Liver (tissue), 7 donors: ENCODE measurements at regions not wholly inside any gene's neighbourhood (a gene's known extent, or its start where the extent isn't known, plus 50 kb on each side); places are given as distances from the start of the nearest gene placed in this dataset.
A peak's percentile ranks its signal among the peaks of the same experiment; 100 is the strongest.

Experiments used
- DNase-seq: peaks from one replicate; pipeline ENCODE4 v3.0.0-alpha.2; 2017; ENCODE audit warnings: low spot score
- H3K27ac ChIP-seq, 2 donors: one replicate each; pipeline ENCODE4 v1.7.0; 2013; ENCODE audit warnings: inconsistent platforms in 2 of 2, low read length in 2 of 2, control low read depth in 1 of 2, low read depth in 1 of 2, mild to moderate bottlenecking in 1 of 2
- H3K27me3 ChIP-seq, 4 donors: one replicate each; pipeline versions ENCODE4 v1.6.1 to v1.7.0; 2013; ENCODE audit warnings: low read length in 3 of 4, inconsistent platforms in 1 of 4, mild to moderate bottlenecking in 1 of 4, moderate library complexity in 1 of 4; ENCODE audit not compliant: control insufficient read depth in 4 of 4, insufficient read depth in 4 of 4
- H3K36me3 ChIP-seq, 4 donors: one replicate each; pipeline versions ENCODE4 v1.6.1 to v1.7.0; 2013; ENCODE audit warnings: low read length in 3 of 4, mild to moderate bottlenecking in 3 of 4, low read depth in 1 of 4, moderate library complexity in 1 of 4; ENCODE audit not compliant: control insufficient read depth in 4 of 4, insufficient read depth in 3 of 4
- H3K4me1 ChIP-seq, 4 donors: one replicate each; pipeline versions ENCODE4 v1.6.1 to v1.7.0; 2013; ENCODE audit warnings: low read length in 3 of 4, mild to moderate bottlenecking in 3 of 4, moderate library complexity in 1 of 4; ENCODE audit not compliant: control insufficient read depth in 4 of 4, insufficient read depth in 4 of 4
- H3K4me3 ChIP-seq, 3 donors: one replicate each; pipeline versions ENCODE4 v1.6.1 to v1.7.0; 2013; ENCODE audit warnings: low read length in 3 of 3, control low read depth in 1 of 3, low read depth in 1 of 3, mild to moderate bottlenecking in 1 of 3
- H3K9ac ChIP-seq, 2 donors: one replicate each; pipeline ENCODE4 v1.7.0; 2013; ENCODE audit warnings: low read length in 2 of 2, mild to moderate bottlenecking in 2 of 2, moderate library complexity in 2 of 2, control low read depth in 1 of 2, low read depth in 1 of 2
- H3K9me3 ChIP-seq, 4 donors: one replicate each; pipeline versions ENCODE4 v1.6.1 to v1.7.0; 2013; ENCODE audit warnings: low read length in 3 of 4; ENCODE audit not compliant: control insufficient read depth in 4 of 4
- EGR1 ChIP-seq, 2 donors: IDR thresholded peaks; 2 replicates each; pipeline ENCODE4 v1.6.1; 2016 to 2018; ENCODE audit warnings: antibody characterized with exemption in 2 of 2, low read depth in 2 of 2
- FOXA2 ChIP-seq: IDR thresholded peaks from 2 replicates; pipeline ENCODE4 v1.6.1; 2016; ENCODE audit warnings: antibody characterized with exemption
- HNF4A ChIP-seq, 2 donors: conservative IDR thresholded peaks; 2 replicates each; pipeline ENCODE4 v1.6.1; 2016; ENCODE audit warnings: antibody characterized with exemption in 2 of 2, mild to moderate bottlenecking in 2 of 2
- JUND ChIP-seq, 2 donors: IDR thresholded peaks; 2 replicates each; pipeline ENCODE4 v1.6.1; 2016; ENCODE audit warnings: antibody characterized with exemption in 2 of 2
- NR2F2 ChIP-seq: IDR thresholded peaks from 2 replicates; pipeline ENCODE4 v1.6.1; 2016; ENCODE audit warnings: antibody characterized with exemption
- RAD21 ChIP-seq, 2 donors: IDR thresholded peaks; 2 replicates each; pipeline ENCODE4 v1.6.1; 2016; ENCODE audit warnings: antibody characterized with exemption in 2 of 2, mild to moderate bottlenecking in 2 of 2
- RXRA ChIP-seq, 2 donors: IDR thresholded peaks; 2 replicates each; pipeline ENCODE4 v1.6.1; 2017 to 2018; ENCODE audit warnings: antibody characterized with exemption in 2 of 2, mild to moderate bottlenecking in 1 of 2
- SP1 ChIP-seq: IDR thresholded peaks from 2 replicates; pipeline ENCODE4 v1.6.1; 2018; ENCODE audit warnings: antibody characterized with exemption, mild to moderate bottlenecking
- TAF1 ChIP-seq: conservative IDR thresholded peaks from 2 replicates; pipeline ENCODE4 v1.6.1; 2016; ENCODE audit warnings: antibody characterized with exemption, mild to moderate bottlenecking
- YY1 ChIP-seq: IDR thresholded peaks from 2 replicates; pipeline ENCODE4 v1.6.1; 2016; ENCODE audit warnings: antibody characterized with exemption, mild to moderate bottlenecking
- WGBS: extraction: QIAGEN DNeasy Blood & Tissue Kit; methylation state at CpG from one replicate; pipeline ENCODE4 v1.1.7; 2013; 5-methylcytosine and 5-hydroxymethylcytosine counted together
- TF ChIP-seq, protein P1 (sequence below): IDR thresholded peaks from 2 replicates; pipeline ENCODE4 v1.6.1; 2016; ENCODE audit warnings: antibody characterized with exemption, mild to moderate bottlenecking
- TF ChIP-seq, protein P2 (sequence below): IDR thresholded peaks from 2 replicates; pipeline ENCODE4 v1.6.1; 2016; ENCODE audit warnings: antibody characterized with exemption
- donor health status: healthy.
- donor health status: healthy.
- donor health status: healthy.
- donor health status: healthy.

DNA sequence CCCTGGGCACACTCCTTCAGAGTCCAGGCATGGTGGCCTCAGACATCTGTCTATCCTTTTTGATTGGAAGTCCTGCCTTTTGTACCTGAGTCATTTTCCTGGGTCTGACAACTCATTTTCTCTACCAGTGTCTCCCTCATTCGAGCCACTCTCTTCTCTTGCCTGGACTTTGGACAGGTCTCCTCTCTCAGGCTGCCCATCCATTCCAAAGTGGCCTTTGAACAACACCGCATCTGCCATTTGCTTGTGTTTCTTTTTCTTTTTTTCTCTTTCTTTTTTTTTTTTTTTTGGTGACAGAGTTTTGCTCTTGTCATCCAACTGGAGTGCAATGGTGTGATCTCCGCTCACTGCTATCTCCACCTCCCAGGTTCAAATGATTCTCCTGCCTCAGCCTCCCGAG, 142.1 kb upstream of the COBL start:
- Histone ChIP-seq H3K4me3 (no peak overlapping the region), H3K36me3 (no peaks in the 10 kb centered on the region), H3K27ac (no peak overlapping the region), H3K27me3 (no peaks in the 10 kb centered on the region), H3K4me1 (no peaks in the 10 kb centered on the region), H3K9me3 (no peaks in the 10 kb centered on the region), H3K9ac (no peak overlapping the region)
- TF ChIP-seq SP1 (no peak), EGR1 (IDR thresholded peaks at IDR 0.05; ENCODE audit: low read depth in 2 of 2) (no peak), RAD21 (IDR thresholded peaks at IDR 0.05) (no peak), TAF1 (no peak)
- TF ChIP-seq, protein P1, sequence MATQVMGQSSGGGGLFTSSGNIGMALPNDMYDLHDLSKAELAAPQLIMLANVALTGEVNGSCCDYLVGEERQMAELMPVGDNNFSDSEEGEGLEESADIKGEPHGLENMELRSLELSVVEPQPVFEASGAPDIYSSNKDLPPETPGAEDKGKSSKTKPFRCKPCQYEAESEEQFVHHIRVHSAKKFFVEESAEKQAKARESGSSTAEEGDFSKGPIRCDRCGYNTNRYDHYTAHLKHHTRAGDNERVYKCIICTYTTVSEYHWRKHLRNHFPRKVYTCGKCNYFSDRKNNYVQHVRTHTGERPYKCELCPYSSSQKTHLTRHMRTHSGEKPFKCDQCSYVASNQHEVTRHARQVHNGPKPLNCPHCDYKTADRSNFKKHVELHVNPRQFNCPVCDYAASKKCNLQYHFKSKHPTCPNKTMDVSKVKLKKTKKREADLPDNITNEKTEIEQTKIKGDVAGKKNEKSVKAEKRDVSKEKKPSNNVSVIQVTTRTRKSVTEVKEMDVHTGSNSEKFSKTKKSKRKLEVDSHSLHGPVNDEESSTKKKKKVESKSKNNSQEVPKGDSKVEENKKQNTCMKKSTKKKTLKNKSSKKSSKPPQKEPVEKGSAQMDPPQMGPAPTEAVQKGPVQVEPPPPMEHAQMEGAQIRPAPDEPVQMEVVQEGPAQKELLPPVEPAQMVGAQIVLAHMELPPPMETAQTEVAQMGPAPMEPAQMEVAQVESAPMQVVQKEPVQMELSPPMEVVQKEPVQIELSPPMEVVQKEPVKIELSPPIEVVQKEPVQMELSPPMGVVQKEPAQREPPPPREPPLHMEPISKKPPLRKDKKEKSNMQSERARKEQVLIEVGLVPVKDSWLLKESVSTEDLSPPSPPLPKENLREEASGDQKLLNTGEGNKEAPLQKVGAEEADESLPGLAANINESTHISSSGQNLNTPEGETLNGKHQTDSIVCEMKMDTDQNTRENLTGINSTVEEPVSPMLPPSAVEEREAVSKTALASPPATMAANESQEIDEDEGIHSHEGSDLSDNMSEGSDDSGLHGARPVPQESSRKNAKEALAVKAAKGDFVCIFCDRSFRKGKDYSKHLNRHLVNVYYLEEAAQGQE = no peak
- TF ChIP-seq, protein P2, sequence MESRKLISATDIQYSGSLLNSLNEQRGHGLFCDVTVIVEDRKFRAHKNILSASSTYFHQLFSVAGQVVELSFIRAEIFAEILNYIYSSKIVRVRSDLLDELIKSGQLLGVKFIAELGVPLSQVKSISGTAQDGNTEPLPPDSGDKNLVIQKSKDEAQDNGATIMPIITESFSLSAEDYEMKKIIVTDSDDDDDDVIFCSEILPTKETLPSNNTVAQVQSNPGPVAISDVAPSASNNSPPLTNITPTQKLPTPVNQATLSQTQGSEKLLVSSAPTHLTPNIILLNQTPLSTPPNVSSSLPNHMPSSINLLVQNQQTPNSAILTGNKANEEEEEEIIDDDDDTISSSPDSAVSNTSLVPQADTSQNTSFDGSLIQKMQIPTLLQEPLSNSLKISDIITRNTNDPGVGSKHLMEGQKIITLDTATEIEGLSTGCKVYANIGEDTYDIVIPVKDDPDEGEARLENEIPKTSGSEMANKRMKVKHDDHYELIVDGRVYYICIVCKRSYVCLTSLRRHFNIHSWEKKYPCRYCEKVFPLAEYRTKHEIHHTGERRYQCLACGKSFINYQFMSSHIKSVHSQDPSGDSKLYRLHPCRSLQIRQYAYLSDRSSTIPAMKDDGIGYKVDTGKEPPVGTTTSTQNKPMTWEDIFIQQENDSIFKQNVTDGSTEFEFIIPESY = no peak
- no peak for DNase-seq
- WGBS = 88% methylated on average over 4 of the region's 4 CpGs

DNA sequence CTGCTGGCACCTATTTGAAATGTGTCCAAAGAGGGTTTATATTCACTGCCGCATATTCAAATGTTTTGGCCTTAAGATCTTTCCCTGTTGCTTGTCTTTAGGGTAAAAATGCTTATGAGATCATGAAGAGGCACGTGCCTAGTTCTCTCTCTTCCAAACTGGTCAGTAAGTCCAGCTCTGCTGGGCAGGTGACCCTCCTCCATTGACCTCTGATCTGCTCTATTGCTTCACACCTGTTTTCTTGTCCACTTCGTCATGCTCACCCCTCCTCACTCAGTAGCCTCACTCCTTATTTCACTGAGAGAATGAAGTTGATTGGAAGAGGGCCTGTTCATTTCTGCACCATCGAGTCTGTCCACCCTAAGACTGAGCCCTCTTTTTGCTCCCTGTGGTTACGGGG, 140.5 kb upstream of the COBL start:
- Histone ChIP-seq H3K9me3 (no peaks in the 10 kb centered on the region), H3K36me3 (no peaks in the 10 kb centered on the region), H3K27me3 (peaks cover 0 to under 1% (median 0%) of the 10 kb centered on the region in 4 donors), H3K27ac (no peak overlapping the region), H3K9ac (no peak overlapping the region), H3K4me1 (no peaks in the 10 kb centered on the region), H3K4me3 (no peak overlapping the region)
- DNase-seq = no peak
- WGBS = 56% methylated on average over 5 of the region's 5 CpGs
- no peak for TF ChIP-seq JUND (IDR thresholded peaks at IDR 0.05)
- no peak for TF ChIP-seq FOXA2
- peak in 1 of 2 donors; percentile 24 for TF ChIP-seq HNF4A (conservative IDR thresholded peaks at IDR 0.05)
- no peak for TF ChIP-seq SP1

DNA sequence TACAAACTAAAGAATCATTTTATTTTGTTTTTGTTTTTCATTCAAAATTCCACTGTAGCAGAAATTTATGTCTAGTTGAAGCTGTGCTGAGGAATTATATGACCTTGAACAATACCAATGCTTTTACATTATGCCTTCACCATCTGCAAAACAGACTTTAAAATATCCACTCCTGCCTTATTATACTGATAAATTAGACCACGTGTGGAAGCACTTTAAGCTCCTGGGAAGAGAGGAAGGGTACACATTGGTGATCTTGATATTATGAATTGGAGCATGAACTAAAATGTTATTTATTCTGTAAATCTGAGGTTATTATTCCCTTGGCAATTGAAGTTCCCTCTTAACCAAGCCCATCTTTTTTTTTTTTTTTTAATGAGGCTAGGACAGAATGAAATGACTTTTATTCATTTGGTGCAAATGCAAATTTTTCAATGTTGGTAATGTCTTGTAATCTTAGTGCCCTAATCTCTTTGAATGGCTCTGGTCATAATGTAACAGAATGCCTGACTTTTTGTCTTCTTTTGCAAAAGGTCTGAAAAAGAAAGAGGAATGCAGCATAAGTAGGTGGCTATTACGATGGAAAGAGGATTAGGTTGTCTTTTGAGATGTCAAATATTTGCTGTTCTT, 139.9 kb upstream of the COBL start:
- WGBS = 39% methylated on average over 2 of the region's 2 CpGs
- no peak for DNase-seq
- TF ChIP-seq, protein P2 = no peak
- no peak for TF ChIP-seq SP1
- TF ChIP-seq, protein P1 = no peak
- TF ChIP-seq NR2F2 = no peak
- no peak for TF ChIP-seq YY1
- TF ChIP-seq RXRA (IDR thresholded peaks at IDR 0.05) = no peak
- no peak for TF ChIP-seq TAF1
- Histone ChIP-seq H3K27me3 (peaks cover 0 to 2% (median 0%) of the 10 kb centered on the region in 4 donors), H3K4me1 (no peaks in the 10 kb centered on the region), H3K9me3 (no peaks in the 10 kb centered on the region), H3K4me3 (no peak overlapping the region), H3K9ac (no peak overlapping the region), H3K36me3 (no peaks in the 10 kb centered on the region), H3K27ac (no peak overlapping the region)
